RWPE2 (cell line): ENCODE measurements at regions not wholly inside any gene's neighbourhood (a gene's known extent, or its start where the extent isn't known, plus 50 kb on each side); places are given as distances from the start of the nearest gene placed in this dataset.

Source experiments
- ATAC-seq: fragments of 200-7000 bp; cut with Tn5 transposase; 3 replicates; pipeline ENCODE4 v1.9.1; 2021; ENCODE audit warnings: low read depth
- DNase-seq: peaks from one replicate; pipeline ENCODE4 v3.0.0-alpha.2; 2020; ENCODE audit warnings: low spot score
- H3K27ac ChIP-seq: fragments of 450-650 bp; 2 replicates; pipeline ENCODE4 v1.5.1; 2017; ENCODE audit warnings: mild to moderate bottlenecking; ENCODE audit not compliant: poor library complexity, severe bottlenecking
- H3K27me3 ChIP-seq: fragments of 250-450 bp; sonication (Bioruptor Pico); 2 replicates; pipeline ENCODE4 v1.5.1; 2021; ENCODE audit warnings: mild to moderate bottlenecking, moderate library complexity; ENCODE audit not compliant: insufficient read depth, poor library complexity, severe bottlenecking
- H3K36me3 ChIP-seq: fragments of 250-450 bp; sonication (Bioruptor Pico); 2 replicates; pipeline ENCODE4 v1.5.1; 2020; ENCODE audit warnings: low read depth, mild to moderate bottlenecking, moderate library complexity
- H3K4me1 ChIP-seq: fragments of 250-450 bp; sonication (Bioruptor Pico); 2 replicates; pipeline ENCODE4 v1.5.1; 2021; ENCODE audit warnings: mild to moderate bottlenecking, moderate library complexity; ENCODE audit not compliant: insufficient read depth, poor library complexity, severe bottlenecking
- H3K4me3 ChIP-seq: fragments of 250-450 bp; sonication (Bioruptor Pico); 2 replicates; pipeline ENCODE4 v1.5.1; 2021; ENCODE audit warnings: mild to moderate bottlenecking, moderate library complexity; ENCODE audit not compliant: severe bottlenecking
- H3K9me3 ChIP-seq: fragments of 250-450 bp; sonication (Bioruptor Pico); 2 replicates; pipeline ENCODE4 v1.5.1; 2021; ENCODE audit warnings: mild to moderate bottlenecking, moderate library complexity; ENCODE audit not compliant: severe bottlenecking
- TF ChIP-seq, protein P1 (sequence below): fragments of 450-650 bp; IDR thresholded peaks from one replicate; pipeline ENCODE4 v1.5.1; 2017; ENCODE audit warnings: mild to moderate bottlenecking, moderate library complexity; ENCODE audit not compliant: poor library complexity, severe bottlenecking

DNA sequence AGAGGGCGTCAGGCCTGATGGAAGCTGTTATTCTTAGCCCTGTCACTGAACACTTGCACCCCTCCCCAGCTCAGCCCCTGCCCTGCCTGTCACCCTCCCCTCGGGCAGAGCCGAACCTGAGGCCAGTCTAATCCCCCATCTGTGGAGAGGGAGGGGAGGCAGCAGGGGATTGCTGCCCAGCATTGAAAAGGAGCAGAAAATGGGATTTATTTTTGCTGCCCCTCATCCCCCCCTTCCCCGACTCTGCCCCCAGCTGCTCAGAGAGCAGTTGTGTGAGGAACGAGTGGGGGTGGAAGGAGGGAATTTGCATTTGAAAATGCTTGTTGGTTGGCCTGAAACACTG is 71.6 kb downstream of the EPHB3 start:
- TF ChIP-seq, protein P1, sequence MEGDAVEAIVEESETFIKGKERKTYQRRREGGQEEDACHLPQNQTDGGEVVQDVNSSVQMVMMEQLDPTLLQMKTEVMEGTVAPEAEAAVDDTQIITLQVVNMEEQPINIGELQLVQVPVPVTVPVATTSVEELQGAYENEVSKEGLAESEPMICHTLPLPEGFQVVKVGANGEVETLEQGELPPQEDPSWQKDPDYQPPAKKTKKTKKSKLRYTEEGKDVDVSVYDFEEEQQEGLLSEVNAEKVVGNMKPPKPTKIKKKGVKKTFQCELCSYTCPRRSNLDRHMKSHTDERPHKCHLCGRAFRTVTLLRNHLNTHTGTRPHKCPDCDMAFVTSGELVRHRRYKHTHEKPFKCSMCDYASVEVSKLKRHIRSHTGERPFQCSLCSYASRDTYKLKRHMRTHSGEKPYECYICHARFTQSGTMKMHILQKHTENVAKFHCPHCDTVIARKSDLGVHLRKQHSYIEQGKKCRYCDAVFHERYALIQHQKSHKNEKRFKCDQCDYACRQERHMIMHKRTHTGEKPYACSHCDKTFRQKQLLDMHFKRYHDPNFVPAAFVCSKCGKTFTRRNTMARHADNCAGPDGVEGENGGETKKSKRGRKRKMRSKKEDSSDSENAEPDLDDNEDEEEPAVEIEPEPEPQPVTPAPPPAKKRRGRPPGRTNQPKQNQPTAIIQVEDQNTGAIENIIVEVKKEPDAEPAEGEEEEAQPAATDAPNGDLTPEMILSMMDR: no peak
- Histone ChIP-seq H3K27me3 (no peaks in the 10 kb centered on the region), H3K4me3 (no peak overlapping the region), H3K27ac (no peak overlapping the region), H3K4me1 (peaks cover 3% of the 10 kb centered on the region), H3K36me3 (no peaks in the 10 kb centered on the region), H3K9me3 (no peaks in the 10 kb centered on the region)
- no peak for DNase-seq
- ATAC-seq: no peak

DNA sequence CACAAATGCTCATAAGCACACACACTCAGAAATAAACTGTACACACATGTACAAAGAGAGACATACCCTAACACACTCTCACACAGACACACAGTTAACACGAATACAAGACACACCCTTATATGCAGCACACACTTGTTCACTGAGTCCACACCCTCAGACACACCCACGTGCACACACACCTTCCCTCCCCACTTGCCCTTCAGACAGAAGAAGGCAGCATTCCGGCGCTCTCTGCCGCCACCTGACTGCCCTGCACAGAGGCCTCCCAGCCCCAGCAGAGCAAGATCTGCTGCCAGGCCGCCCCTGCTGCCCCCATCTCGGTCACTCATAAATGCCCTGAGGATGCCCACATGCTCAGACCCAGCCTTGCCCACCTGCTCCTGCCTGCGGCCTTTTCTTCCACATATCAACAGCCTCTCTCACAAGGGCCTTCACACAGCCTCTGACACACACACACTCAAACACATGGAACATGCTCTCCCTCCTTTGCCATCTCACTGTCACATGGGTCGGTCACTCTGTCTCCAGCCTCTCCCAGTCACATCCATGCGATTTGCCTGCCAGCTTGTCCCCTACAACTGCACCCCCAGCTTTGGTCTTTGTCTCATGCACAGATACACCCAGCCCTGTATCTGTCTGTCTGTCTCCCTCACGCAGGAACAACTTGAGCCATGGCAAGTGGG is 71.1 kb downstream of the EPHB3 start:
- TF ChIP-seq, protein P1: no peak

More for the DNA sequence above, 71.1 kb downstream of the EPHB3 start:
- Histone ChIP-seq H3K4me1 (peaks cover 3% of the 10 kb centered on the region), H3K27me3 (no peaks in the 10 kb centered on the region), H3K36me3 (no peaks in the 10 kb centered on the region), H3K27ac (no peak overlapping the region), H3K9me3 (no peaks in the 10 kb centered on the region), H3K4me3 (no peak overlapping the region)
- DNase-seq (no peak), ATAC-seq (no peak)
